GM23338 (cell line): ENCODE measurements at regions not wholly inside any gene's neighbourhood (a gene's known extent, or its start where the extent isn't known, plus 50 kb on each side); places are given as distances from the start of the nearest gene placed in this dataset.

Experiments
- ATAC-seq: fragments of 200-7000 bp; cut with Tn5 transposase; 3 replicates; pipeline ENCODE4 v1.9.1; 2020
- DNase-seq: peaks from one replicate; pipeline ENCODE4 v3.0.0-alpha.2; 2015; ENCODE audit warnings: low spot score
- H2AFZ ChIP-seq: fragments of 200-600 bp; sonication (generic); 2 replicates; pipeline ENCODE4 v1.8.0; 2016; ENCODE audit warnings: antibody characterized with exemption, mild to moderate bottlenecking, moderate library complexity
- H3F3A ChIP-seq: fragments of 200-600 bp; sonication (generic); replicated peaks from 2 replicates; pipeline ENCODE4 v1.8.0; 2017; ENCODE audit warnings: antibody characterized with exemption, mixed run types, low read depth
- H3K27ac ChIP-seq: fragments of 200-600 bp; sonication (generic); 2 replicates; pipeline ENCODE4 v1.6.1; 2016; ENCODE audit warnings: low read depth
- H3K27me3 ChIP-seq: fragments of 200-600 bp; sonication (generic); 2 replicates; pipeline ENCODE4 v1.8.0; 2016; ENCODE audit warnings: mild to moderate bottlenecking, mixed run types, moderate library complexity; ENCODE audit not compliant: insufficient read depth
- H3K36me3 ChIP-seq: fragments of 200-600 bp; sonication (generic); 2 replicates; pipeline ENCODE4 v1.8.0; 2016; ENCODE audit warnings: mild to moderate bottlenecking; ENCODE audit not compliant: insufficient read depth
- H3K4me1 ChIP-seq: fragments of 200-600 bp; sonication (generic); 2 replicates; pipeline ENCODE4 v1.8.0; 2016; ENCODE audit warnings: mild to moderate bottlenecking, moderate library complexity; ENCODE audit not compliant: insufficient read depth
- H3K4me2 ChIP-seq: fragments of 200-600 bp; sonication (generic); 2 replicates; pipeline ENCODE4 v1.7.1; 2017; ENCODE audit warnings: mixed run types
- H3K4me3 ChIP-seq: fragments of 200-600 bp; sonication (generic); 2 replicates; pipeline ENCODE4 v1.6.1; 2016; ENCODE audit warnings: mixed run types
- H3K79me2 ChIP-seq: fragments of 200-600 bp; sonication (generic); replicated peaks from 2 replicates; pipeline ENCODE4 v1.8.0; 2017; ENCODE audit warnings: mild to moderate bottlenecking; ENCODE audit not compliant: insufficient read depth
- H3K9me2 ChIP-seq: fragments of 200-600 bp; sonication (generic); 2 replicates; pipeline ENCODE4 v1.8.0; 2017; ENCODE audit not compliant: insufficient read depth
- H4K20me1 ChIP-seq: fragments of 200-600 bp; sonication (generic); replicated peaks from 2 replicates; pipeline ENCODE4 v1.8.0; 2017; ENCODE audit warnings: mild to moderate bottlenecking; ENCODE audit not compliant: insufficient read depth
- H3K27ac Mint-ChIP-seq: 2 replicates; pipeline ENCODE4 v1.8.0; 2020; ENCODE audit warnings: inconsistent platforms, mild to moderate bottlenecking, moderate library complexity, mixed read lengths
- H3K27me3 Mint-ChIP-seq: 3 replicates; pipeline ENCODE4 v1.8.0; 2022; ENCODE audit warnings: low read depth, mild to moderate bottlenecking, moderate library complexity, mixed read lengths, inconsistent platforms; ENCODE audit not compliant: insufficient read depth, poor library complexity
- H3K36me3 Mint-ChIP-seq: 3 replicates; pipeline ENCODE4 v1.8.0; 2021; ENCODE audit warnings: low read depth, mild to moderate bottlenecking, inconsistent platforms, moderate library complexity, mixed read lengths
- H3K4me1 Mint-ChIP-seq: 3 replicates; pipeline ENCODE4 v1.8.0; 2020; ENCODE audit warnings: mild to moderate bottlenecking, inconsistent platforms, mixed read lengths
- H3K4me3 Mint-ChIP-seq: 3 replicates; pipeline ENCODE4 v1.8.0; 2021; ENCODE audit warnings: moderate library complexity, mild to moderate bottlenecking, inconsistent platforms, mixed read lengths
- H3K9me3 Mint-ChIP-seq: 3 replicates; pipeline ENCODE4 v1.8.0; 2020; ENCODE audit warnings: moderate library complexity, mild to moderate bottlenecking, inconsistent platforms, mixed read lengths
- CREB1 ChIP-seq: fragments of 250-450 bp; sonication (Bioruptor Pico); IDR thresholded peaks from 2 replicates; pipeline ENCODE4 v1.5.0; 2020; ENCODE audit warnings: low read depth, mild to moderate bottlenecking, moderate library complexity
- CTCF ChIP-seq, 2 experiments: fragments of 200-600 bp in 1 of 2; sonication (generic) in 1 of 2; conservative IDR thresholded peaks; 2 replicates each; pipeline versions ENCODE4 v1.5.1 to v1.6.1; 2016 to 2017; ENCODE audit warnings: antibody characterized with exemption in 2 of 2, low read depth in 2 of 2, mild to moderate bottlenecking in 2 of 2, moderate library complexity in 1 of 2
- EZH2 ChIP-seq: fragments of 200-600 bp; sonication (generic); IDR thresholded peaks from one replicate; pipeline ENCODE4 v1.8.0; 2017; ENCODE audit warnings: antibody characterized with exemption, mild to moderate bottlenecking, low read depth; ENCODE audit not compliant: unreplicated experiment
- JUNB ChIP-seq: IDR thresholded peaks from one replicate; pipeline ENCODE4 v1.6.1; 2016; ENCODE audit warnings: antibody characterized with exemption; ENCODE audit not compliant: unreplicated experiment
- NANOG ChIP-seq: IDR thresholded peaks from 2 replicates; pipeline ENCODE4 v1.6.1; 2016; ENCODE audit warnings: antibody characterized with exemption, borderline replicate concordance
- ZNF462 ChIP-seq: fragments of 250-450 bp; sonication (Bioruptor Pico); IDR thresholded peaks from 2 replicates; pipeline ENCODE4 v1.5.0; 2020; ENCODE audit warnings: mild to moderate bottlenecking, moderate library complexity

DNA sequence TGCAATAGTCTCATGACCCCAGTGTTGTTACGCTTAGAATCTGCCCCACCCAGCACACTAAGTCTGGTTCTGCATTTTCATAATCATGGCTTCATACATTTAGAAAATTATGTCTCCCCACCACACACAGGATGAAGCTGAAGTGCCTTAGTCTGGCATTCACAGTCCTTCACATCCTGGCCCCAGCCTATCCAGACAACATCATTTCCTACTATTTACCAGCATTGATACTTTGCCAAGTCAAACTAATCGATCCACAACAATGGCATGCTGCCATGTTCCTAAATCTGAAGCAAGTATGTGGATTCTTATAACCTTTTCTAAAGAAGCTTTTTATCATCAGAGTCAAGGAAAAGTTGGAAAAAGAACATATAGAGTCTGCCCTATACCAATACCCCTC, 132.4 kb upstream of the FBXL4 start (continued):
- TF ChIP-seq ZNF462 (CRISPR knock-in tag), result no peak
- no peak for TF ChIP-seq EZH2
- TF ChIP-seq JUNB, result no peak

DNA sequence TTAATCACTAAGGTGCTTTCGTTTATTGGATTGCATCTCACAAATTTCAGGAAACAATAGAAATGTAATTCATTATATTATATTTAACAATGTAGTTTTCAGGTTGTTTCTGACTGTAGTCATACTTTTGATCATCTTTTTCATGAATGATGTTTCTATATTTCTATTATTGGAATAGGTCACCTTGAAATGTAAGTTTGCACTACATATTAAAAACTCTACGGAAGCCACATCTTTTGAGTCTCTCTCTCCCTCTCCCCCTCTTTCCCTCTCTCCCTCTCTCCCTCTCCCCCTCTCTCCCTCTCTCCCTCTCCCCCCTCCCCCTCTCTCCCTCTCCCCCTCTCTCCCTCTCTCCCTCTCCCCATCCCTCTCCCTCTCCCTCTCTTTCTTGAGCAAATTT, 131.3 kb upstream of the FBXL4 start:
- H3K9me2 ChIP-seq, result no peaks in the 10 kb centered on the region
- H4K20me1 ChIP-seq, result no peaks in the 10 kb centered on the region
- ATAC-seq (no peak), DNase-seq (no peak)
- H3K27me3 ChIP-seq, result no peaks in the 10 kb centered on the region
- TF ChIP-seq NANOG (no peak), JUNB (no peak), CREB1 (no peak), CTCF (conservative IDR thresholded peaks at IDR 0.05; ENCODE audit: low read depth in 2 of 2) (no peak)
- Mint-ChIP-seq H3K4me1 (no peaks in the 10 kb centered on the region), H3K27me3 (no peaks in the 10 kb centered on the region), H3K27ac (no peak overlapping the region), H3K4me3 (no peak overlapping the region), H3K9me3 (no peaks in the 10 kb centered on the region; the same call in 2 of the 3 replicates), H3K36me3 (no peaks in the 10 kb centered on the region)
- H3F3A ChIP-seq, result no peaks in the 10 kb centered on the region
- H3K4me1 ChIP-seq, result no peaks in the 10 kb centered on the region
- no peak overlapping the region for H3K4me3 ChIP-seq
- H3K79me2 ChIP-seq, result no peaks in the 10 kb centered on the region
- no peak overlapping the region for H2AFZ ChIP-seq
- no peaks in the 10 kb centered on the region for H3K36me3 ChIP-seq
- H3K4me2 ChIP-seq, result no peak overlapping the region
- H3K27ac ChIP-seq, result no peak overlapping the region
